Heart left ventricle (tissue), 13 donors: ENCODE measurements at regions not wholly inside any gene's neighbourhood (a gene's known extent, or its start where the extent isn't known, plus 50 kb on each side); places are given as distances from the start of the nearest gene placed in this dataset.
"Not testable (repeated sequence)": the region's sequence is repeated elsewhere in the genome, so short reads cannot be mapped to it uniquely, and the experiment has no call there.

Experiments used
- CTCF ChIP-seq, 12 donors: fragments of 200-600 bp; sonication (generic) in 4 of 12; IDR thresholded peaks; one replicate each; pipeline versions ENCODE4 v1.5.0 to v1.8.0; 2018 to 2022; ENCODE audit warnings: antibody characterized with exemption in 12 of 12, mild to moderate bottlenecking in 5 of 12
- POLR2A ChIP-seq, 2 donors: fragments of 450-650 bp; IDR thresholded peaks; one replicate each; pipeline ENCODE4 v1.6.1; 2017; ENCODE audit warnings: antibody characterized with exemption in 2 of 2, mild to moderate bottlenecking in 2 of 2, moderate library complexity in 2 of 2
- donor health status: ischemic (EF 13 %, LVEDD 7.1; RV severe dilation, severe dysfunction).
- donor health status: DM: no; HTN: yes; CAD: no.
- donor health status: DM: no; HTN: no; CAD: no.
- donor health status: ischemic (EF 25% LVEDD 6.9; RV normal size, moderate dysfunction).
- donor health status: ischemic (EF 25% LVEDD 5.7; RV mildly dilated, moderate dysfunction).
- donor health status: ischemic (EF 35%, LVEDD 5.7; RV mildly dilated, moderate dysfunction).
- donor health status: nonischemic (EF 11% LVEDD 7.7; RV severe dilation, severe dysfunction).
- donor health status: DM: yes; HTN: yes; CAD: no.
- donor health status: PGD.
- donor health status: ischemic (EF 29% LVEDD 5.4; RV normal size, mild dysfunction).
- donor health status: nonischemic (EF 23%, LVEDD 6.1; RV moderate dilation, normal function).

- not testable (repeated sequence) for TF ChIP-seq CTCF, POLR2A (IDR thresholded peaks at IDR 0.05)
These were observed 62.7 kb upstream of the SPDYE9 start for GRCh38 chr7:73148570-73148969.
